Body of pancreas (tissue), 4 donors: ENCODE measurements at regions not wholly inside any gene's neighbourhood (a gene's known extent, or its start where the extent isn't known, plus 50 kb on each side); places are given as distances from the start of the nearest gene placed in this dataset.

Experiments
- CTCF ChIP-seq, 7 experiments: fragments of 450-650 bp in 4 of 7; fragments of 200-600 bp in 3 of 7; sonication (generic) in 3 of 7; IDR thresholded peaks; one replicate each; pipeline ENCODE4 v1.5.1; 2016 to 2019; ENCODE audit warnings: antibody characterized with exemption in 7 of 7
- POLR2A ChIP-seq, 3 donors: fragments of 450-650 bp; IDR thresholded peaks; one replicate each; pipeline ENCODE4 v1.6.1; 2016; ENCODE audit warnings: antibody characterized with exemption in 3 of 3, mild to moderate bottlenecking in 2 of 3

- TF ChIP-seq CTCF (IDR thresholded peaks at IDR 0.05) = no peak
- TF ChIP-seq POLR2A (IDR thresholded peaks at IDR 0.05) = no peak
Observed at GRCh38 chr14:25759256-25759655, 709.3 kb upstream of the STXBP6 start.
